ENCODE measurements at regions not wholly inside any gene's neighbourhood (a gene's known extent, or its start where the extent isn't known, plus 50 kb on each side); places are given as distances from the start of the nearest gene placed in this dataset.

GRCh38 chr2:221691571-221691970 is 119.5 kb upstream of the EPHA4 start:
- H3K9me3 ChIP-seq (ENCODE audit: control insufficient read depth in 2 of 2, low read length in 2 of 2): no peaks in the 10 kb centered on the region
- no peak for DNase-seq
- H3K36me3 Mint-ChIP-seq: no peaks in the 10 kb centered on the region
- no peak overlapping the region for H3K4me3 ChIP-seq (ENCODE audit: low read depth, low read length)
- H3K27ac Mint-ChIP-seq: no peak overlapping the region
- H3K36me3 ChIP-seq (ENCODE audit: control insufficient read depth, insufficient read depth, low read length): no peaks in the 10 kb centered on the region
- peaks cover 0 to 8% (median 0%) of the 10 kb centered on the region in 7 donors for H3K9me3 Mint-ChIP-seq
- H3K27ac ChIP-seq (ENCODE audit: insufficient read depth, low read length, poor library complexity, severe bottlenecking): no peak overlapping the region
- no peaks in the 10 kb centered on the region for H3K4me1 Mint-ChIP-seq
- no peaks in the 10 kb centered on the region for H3K4me1 ChIP-seq (ENCODE audit: control insufficient read depth, insufficient read depth, low read length, poor library complexity, severe bottlenecking)
- ATAC-seq (ENCODE audit: low read depth in 2 of 2): no peak
- no peak overlapping the region for H3K4me3 Mint-ChIP-seq
- H3K27me3 ChIP-seq (ENCODE audit: control insufficient read depth, insufficient read depth, low read length): no peaks in the 10 kb centered on the region
- no peaks in the 10 kb centered on the region for H3K27me3 Mint-ChIP-seq

GRCh38 chr2:221689140-221689539 is 117.0 kb upstream of the EPHA4 start:
- H3K27ac ChIP-seq (ENCODE audit: insufficient read depth, low read length, poor library complexity, severe bottlenecking): no peak overlapping the region
- H3K27me3 Mint-ChIP-seq: no peaks in the 10 kb centered on the region
- no peaks in the 10 kb centered on the region for H3K36me3 Mint-ChIP-seq
- no peak overlapping the region for H3K4me3 Mint-ChIP-seq
- ATAC-seq (ENCODE audit: low read depth in 2 of 2) (no peak), DNase-seq (no peak)
- no peak overlapping the region for H3K4me3 ChIP-seq (ENCODE audit: low read depth, low read length)
- H3K9me3 Mint-ChIP-seq: peaks cover 0 to 8% (median 0%) of the 10 kb centered on the region in 7 donors
- no peaks in the 10 kb centered on the region for H3K27me3 ChIP-seq (ENCODE audit: control insufficient read depth, insufficient read depth, low read length)
- H3K36me3 ChIP-seq (ENCODE audit: control insufficient read depth, insufficient read depth, low read length): no peaks in the 10 kb centered on the region
- H3K4me1 ChIP-seq (ENCODE audit: control insufficient read depth, insufficient read depth, low read length, poor library complexity, severe bottlenecking): no peaks in the 10 kb centered on the region
- no peak overlapping the region for H3K27ac Mint-ChIP-seq
- H3K4me1 Mint-ChIP-seq: no peaks in the 10 kb centered on the region
- H3K9me3 ChIP-seq (ENCODE audit: control insufficient read depth in 2 of 2, low read length in 2 of 2): no peaks in the 10 kb centered on the region

GRCh38 chr2:221680548-221680947 is 108.4 kb upstream of the EPHA4 start:
- Histone ChIP-seq H3K9me3 (ENCODE audit: control insufficient read depth in 2 of 2, low read length in 2 of 2) (no peaks in the 10 kb centered on the region), H3K4me3 (ENCODE audit: low read depth, low read length) (no peak overlapping the region), H3K36me3 (ENCODE audit: control insufficient read depth, insufficient read depth, low read length) (no peaks in the 10 kb centered on the region), H3K4me1 (ENCODE audit: control insufficient read depth, insufficient read depth, low read length, poor library complexity, severe bottlenecking) (no peaks in the 10 kb centered on the region), H3K27me3 (ENCODE audit: control insufficient read depth, insufficient read depth, low read length) (no peaks in the 10 kb centered on the region), H3K27ac (ENCODE audit: insufficient read depth, low read length, poor library complexity, severe bottlenecking) (no peak overlapping the region)
- H3K27ac Mint-ChIP-seq: no peak overlapping the region
- ATAC-seq (ENCODE audit: low read depth in 2 of 2): no peak
- peaks cover 0 to 1% (median 0%) of the 10 kb centered on the region in 7 donors for H3K9me3 Mint-ChIP-seq
- DNase-seq: no peak
- no peaks in the 10 kb centered on the region for H3K27me3 Mint-ChIP-seq
- H3K36me3 Mint-ChIP-seq: no peaks in the 10 kb centered on the region
- H3K4me1 Mint-ChIP-seq: no peaks in the 10 kb centered on the region
- H3K4me3 Mint-ChIP-seq: no peak overlapping the region

- DNase-seq: no peak
Observed at GRCh38 chr2:221677688-221678087, 105.6 kb upstream of the EPHA4 start.

GRCh38 chr2:221676566-221677172 is 104.6 kb upstream of the EPHA4 start:
- no peaks in the 10 kb centered on the region for H3K4me1 Mint-ChIP-seq
- H3K9me3 Mint-ChIP-seq: peaks cover 0 to 2% (median 0%) of the 10 kb centered on the region in 7 donors
- Histone ChIP-seq H3K27ac (ENCODE audit: insufficient read depth, low read length, poor library complexity, severe bottlenecking) (no peak overlapping the region), H3K36me3 (ENCODE audit: control insufficient read depth, insufficient read depth, low read length) (no peaks in the 10 kb centered on the region), H3K4me1 (ENCODE audit: control insufficient read depth, insufficient read depth, low read length, poor library complexity, severe bottlenecking) (no peaks in the 10 kb centered on the region), H3K9me3 (ENCODE audit: control insufficient read depth in 2 of 2, low read length in 2 of 2) (no peaks in the 10 kb centered on the region), H3K27me3 (ENCODE audit: control insufficient read depth, insufficient read depth, low read length) (no peaks in the 10 kb centered on the region), H3K4me3 (ENCODE audit: low read depth, low read length) (no peak overlapping the region)
- H3K4me3 Mint-ChIP-seq: no peak overlapping the region
- H3K36me3 Mint-ChIP-seq: no peaks in the 10 kb centered on the region
- no peak for DNase-seq
- H3K27me3 Mint-ChIP-seq: no peaks in the 10 kb centered on the region
- ATAC-seq (ENCODE audit: low read depth in 2 of 2): no peak
- no peak overlapping the region for H3K27ac Mint-ChIP-seq

More at GRCh38 chr2:221677688-221678087, 105.6 kb upstream of the EPHA4 start:
- H3K27ac ChIP-seq (ENCODE audit: insufficient read depth, low read length, poor library complexity, severe bottlenecking): no peak overlapping the region
- ATAC-seq (ENCODE audit: low read depth in 2 of 2): no peak
- Mint-ChIP-seq H3K9me3 (peaks cover 0 to 1% (median 0%) of the 10 kb centered on the region in 7 donors), H3K4me3 (no peak overlapping the region), H3K36me3 (no peaks in the 10 kb centered on the region), H3K27me3 (no peaks in the 10 kb centered on the region), H3K4me1 (no peaks in the 10 kb centered on the region), H3K27ac (no peak overlapping the region)
- no peaks in the 10 kb centered on the region for H3K9me3 ChIP-seq (ENCODE audit: control insufficient read depth in 2 of 2, low read length in 2 of 2)
- no peaks in the 10 kb centered on the region for H3K4me1 ChIP-seq (ENCODE audit: control insufficient read depth, insufficient read depth, low read length, poor library complexity, severe bottlenecking)
- no peaks in the 10 kb centered on the region for H3K27me3 ChIP-seq (ENCODE audit: control insufficient read depth, insufficient read depth, low read length)
- no peaks in the 10 kb centered on the region for H3K36me3 ChIP-seq (ENCODE audit: control insufficient read depth, insufficient read depth, low read length)
- H3K4me3 ChIP-seq (ENCODE audit: low read depth, low read length): no peak overlapping the region

GRCh38 chr2:221675201-221675908 is 103.3 kb upstream of the EPHA4 start:
- Mint-ChIP-seq H3K27me3 (no peaks in the 10 kb centered on the region), H3K9me3 (peaks cover 0 to 4% (median 0%) of the 10 kb centered on the region in 7 donors), H3K36me3 (no peaks in the 10 kb centered on the region), H3K4me1 (no peaks in the 10 kb centered on the region), H3K4me3 (no peak overlapping the region), H3K27ac (no peak overlapping the region)
- Histone ChIP-seq H3K36me3 (ENCODE audit: control insufficient read depth, insufficient read depth, low read length) (no peaks in the 10 kb centered on the region), H3K4me1 (ENCODE audit: control insufficient read depth, insufficient read depth, low read length, poor library complexity, severe bottlenecking) (no peaks in the 10 kb centered on the region), H3K4me3 (ENCODE audit: low read depth, low read length) (no peak overlapping the region), H3K9me3 (ENCODE audit: control insufficient read depth in 2 of 2, low read length in 2 of 2) (no peaks in the 10 kb centered on the region), H3K27ac (ENCODE audit: insufficient read depth, low read length, poor library complexity, severe bottlenecking) (no peak overlapping the region), H3K27me3 (ENCODE audit: control insufficient read depth, insufficient read depth, low read length) (no peaks in the 10 kb centered on the region)
- DNase-seq: no peak
- ATAC-seq (ENCODE audit: low read depth in 2 of 2): no peak

- H3K4me1 ChIP-seq (ENCODE audit: control insufficient read depth, insufficient read depth, low read length, poor library complexity, severe bottlenecking): no peaks in the 10 kb centered on the region
- no peaks in the 10 kb centered on the region for H3K36me3 ChIP-seq (ENCODE audit: control insufficient read depth, insufficient read depth, low read length)
- no peaks in the 10 kb centered on the region for H3K4me1 Mint-ChIP-seq
- peaks cover 0 to 4% (median 0%) of the 10 kb centered on the region in 7 donors for H3K9me3 Mint-ChIP-seq
- H3K9me3 ChIP-seq (ENCODE audit: control insufficient read depth in 2 of 2, low read length in 2 of 2): no peaks in the 10 kb centered on the region
- H3K27ac Mint-ChIP-seq: no peak overlapping the region
- no peaks in the 10 kb centered on the region for H3K27me3 Mint-ChIP-seq
- ATAC-seq (ENCODE audit: low read depth in 2 of 2) (no peak), DNase-seq (no peak)
- no peak overlapping the region for H3K4me3 ChIP-seq (ENCODE audit: low read depth, low read length)
- H3K4me3 Mint-ChIP-seq: no peak overlapping the region
- no peaks in the 10 kb centered on the region for H3K36me3 Mint-ChIP-seq
- H3K27me3 ChIP-seq (ENCODE audit: control insufficient read depth, insufficient read depth, low read length): no peaks in the 10 kb centered on the region
- H3K27ac ChIP-seq (ENCODE audit: insufficient read depth, low read length, poor library complexity, severe bottlenecking): no peak overlapping the region
Observed at GRCh38 chr2:221674446-221674845, 102.3 kb upstream of the EPHA4 start.

GRCh38 chr2:221673248-221673647 is 101.1 kb upstream of the EPHA4 start:
- Histone ChIP-seq H3K27me3 (ENCODE audit: control insufficient read depth, insufficient read depth, low read length) (no peaks in the 10 kb centered on the region), H3K9me3 (ENCODE audit: control insufficient read depth in 2 of 2, low read length in 2 of 2) (no peaks in the 10 kb centered on the region), H3K4me1 (ENCODE audit: control insufficient read depth, insufficient read depth, low read length, poor library complexity, severe bottlenecking) (no peaks in the 10 kb centered on the region), H3K4me3 (ENCODE audit: low read depth, low read length) (no peak overlapping the region), H3K27ac (ENCODE audit: insufficient read depth, low read length, poor library complexity, severe bottlenecking) (no peak overlapping the region), H3K36me3 (ENCODE audit: control insufficient read depth, insufficient read depth, low read length) (no peaks in the 10 kb centered on the region)
- ATAC-seq (ENCODE audit: low read depth in 2 of 2) (no peak), DNase-seq (no peak)
- Mint-ChIP-seq H3K27me3 (no peaks in the 10 kb centered on the region), H3K36me3 (no peaks in the 10 kb centered on the region), H3K27ac (no peak overlapping the region), H3K9me3 (peaks cover 0 to 4% (median 0%) of the 10 kb centered on the region in 7 donors), H3K4me1 (no peaks in the 10 kb centered on the region), H3K4me3 (no peak overlapping the region)
